PFSK-1 (cell line): ENCODE measurements at regions not wholly inside any gene's neighbourhood (a gene's known extent, or its start where the extent isn't known, plus 50 kb on each side); places are given as distances from the start of the nearest gene placed in this dataset.

ENCODE experiments used
- POLR2AphosphoS5 ChIP-seq: IDR thresholded peaks from 2 replicates; pipeline ENCODE4 v1.6.1; 2012; ENCODE audit warnings: low read depth, mild to moderate bottlenecking, control low read depth, low read length, moderate library complexity
- TAF1 ChIP-seq: IDR thresholded peaks from 2 replicates; pipeline ENCODE4 v1.6.1; 2012; ENCODE audit warnings: low read length, control low read depth, borderline replicate concordance; ENCODE audit not compliant: insufficient read depth

GRCh38 chr9:89871871-89872331 is 267.1 kb downstream of the GADD45G start:
- TF ChIP-seq POLR2AphosphoS5, result no peak
- TF ChIP-seq TAF1, result no peak
